ENCODE measurements at regions not wholly inside any gene's neighbourhood (a gene's known extent, or its start where the extent isn't known, plus 50 kb on each side); places are given as distances from the start of the nearest gene placed in this dataset.

DNA sequence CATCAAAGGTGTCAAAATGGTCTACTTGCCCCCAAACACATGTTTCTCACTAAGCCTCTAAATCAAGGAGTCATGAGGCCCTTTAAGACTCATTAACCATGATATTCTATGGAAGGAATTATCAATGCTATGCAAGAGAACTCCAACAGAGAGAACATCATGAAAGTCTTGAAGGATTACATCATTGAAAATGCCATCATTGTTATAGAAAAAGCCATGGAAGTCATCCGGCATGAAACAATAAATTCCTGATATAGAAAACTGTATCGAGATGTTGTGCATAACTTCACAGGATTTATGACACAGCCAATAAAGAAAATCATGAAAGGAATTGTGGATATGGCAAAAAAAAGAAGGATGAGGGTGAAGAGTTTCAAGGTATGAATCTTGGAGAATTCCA, 1363.6 kb upstream of the CDH2 start:
- no peak for TF ChIP-seq CTCF (IDR thresholded peaks at IDR 0.05; ENCODE audit: borderline replicate concordance, extremely low read depth, low read length, poor library complexity, severe bottlenecking)
- no peak for TF ChIP-seq EZH2 (IDR thresholded peaks at IDR 0.05; ENCODE audit: borderline replicate concordance, low read depth, low read length, severe bottlenecking)
